Hepatocyte (in vitro differentiated cells): ENCODE measurements at regions not wholly inside any gene's neighbourhood (a gene's known extent, or its start where the extent isn't known, plus 50 kb on each side); places are given as distances from the start of the nearest gene placed in this dataset.

Experiments
- CTCF ChIP-seq: fragments of 200-600 bp; sonication (generic); IDR thresholded peaks from 2 replicates; pipeline ENCODE4 v1.5.1; 2016; ENCODE audit warnings: antibody characterized with exemption, mild to moderate bottlenecking; ENCODE audit not compliant: poor library complexity
- EZH2 ChIP-seq: fragments of 200-600 bp; sonication (generic); IDR thresholded peaks from 2 replicates; pipeline ENCODE4 v1.6.1; 2016; ENCODE audit warnings: antibody characterized with exemption, mild to moderate bottlenecking, borderline replicate concordance

- TF ChIP-seq CTCF (no peak), EZH2 (no peak)
Measured at GRCh38 chr18:56282234-56283104, 355.9 kb downstream of the TXNL1 start.
